ENCODE measurements at regions not wholly inside any gene's neighbourhood (a gene's known extent, or its start where the extent isn't known, plus 50 kb on each side); places are given as distances from the start of the nearest gene placed in this dataset.

DNA sequence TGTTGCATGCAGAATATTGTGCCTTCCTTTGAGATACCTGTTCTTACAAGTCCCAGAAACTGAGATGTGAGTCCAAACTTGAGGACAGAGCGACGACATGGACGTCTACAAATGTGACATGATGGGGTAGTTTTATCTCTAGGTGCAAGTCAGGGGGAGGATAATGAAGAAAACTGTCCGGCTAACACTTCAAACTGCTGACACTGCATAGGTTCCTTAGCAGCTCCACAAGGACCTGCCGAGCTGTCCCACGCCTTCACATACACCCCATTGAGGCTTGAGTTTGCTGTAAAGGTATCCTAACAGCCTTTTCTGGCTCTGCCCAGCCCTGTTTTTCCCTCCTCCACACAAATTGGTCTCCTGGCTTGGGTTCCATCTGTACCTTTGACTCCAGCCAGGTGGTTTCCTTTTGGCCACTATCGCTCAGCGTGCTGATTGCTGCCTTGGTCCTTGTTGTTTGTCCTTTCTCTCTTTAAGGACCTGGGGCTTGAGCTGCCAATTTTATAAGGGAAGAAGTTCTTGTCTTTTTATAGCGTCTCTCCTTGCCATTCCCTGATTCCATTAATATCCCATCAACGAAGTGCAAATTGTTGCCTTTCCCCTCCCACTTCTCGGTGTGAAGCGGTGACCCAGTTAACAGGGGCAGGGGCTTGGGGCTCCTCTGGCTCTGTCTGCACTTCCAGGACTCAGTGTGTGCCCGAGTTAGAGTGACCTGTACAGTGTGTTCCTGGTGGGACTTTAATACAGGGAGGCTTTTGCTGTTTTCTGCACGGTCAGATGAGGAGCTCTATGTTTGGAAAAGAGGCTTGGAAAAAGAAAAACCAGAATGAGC, 100.3 kb downstream of the PCSK1 start:
- TF ChIP-seq, protein P1, sequence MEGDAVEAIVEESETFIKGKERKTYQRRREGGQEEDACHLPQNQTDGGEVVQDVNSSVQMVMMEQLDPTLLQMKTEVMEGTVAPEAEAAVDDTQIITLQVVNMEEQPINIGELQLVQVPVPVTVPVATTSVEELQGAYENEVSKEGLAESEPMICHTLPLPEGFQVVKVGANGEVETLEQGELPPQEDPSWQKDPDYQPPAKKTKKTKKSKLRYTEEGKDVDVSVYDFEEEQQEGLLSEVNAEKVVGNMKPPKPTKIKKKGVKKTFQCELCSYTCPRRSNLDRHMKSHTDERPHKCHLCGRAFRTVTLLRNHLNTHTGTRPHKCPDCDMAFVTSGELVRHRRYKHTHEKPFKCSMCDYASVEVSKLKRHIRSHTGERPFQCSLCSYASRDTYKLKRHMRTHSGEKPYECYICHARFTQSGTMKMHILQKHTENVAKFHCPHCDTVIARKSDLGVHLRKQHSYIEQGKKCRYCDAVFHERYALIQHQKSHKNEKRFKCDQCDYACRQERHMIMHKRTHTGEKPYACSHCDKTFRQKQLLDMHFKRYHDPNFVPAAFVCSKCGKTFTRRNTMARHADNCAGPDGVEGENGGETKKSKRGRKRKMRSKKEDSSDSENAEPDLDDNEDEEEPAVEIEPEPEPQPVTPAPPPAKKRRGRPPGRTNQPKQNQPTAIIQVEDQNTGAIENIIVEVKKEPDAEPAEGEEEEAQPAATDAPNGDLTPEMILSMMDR (IDR thresholded peaks at IDR 0.05), result no peak
- Mint-ChIP-seq H3K9me3 (no peaks in the 10 kb centered on the region), H3K27ac (no peak overlapping the region), H3K4me1 (peaks cover 6% of the 10 kb centered on the region), H3K36me3 (ENCODE audit: low read depth) (no peaks in the 10 kb centered on the region), H3K27me3 (peaks cover 9% of the 10 kb centered on the region), H3K4me3 (no peak overlapping the region)
- POLR2A ChIA-PET, result no interaction called here
- CTCF ChIA-PET, result interaction anchor here (6.0 kb wide), 1 partner anchor 473 kb away, joined by 96 read pairs; no protein-coding TSS in a partner anchor
- intact Hi-C loops (cut with micrococcal nuclease), result loop anchor here (1.0 kb wide), 1 partner anchor 553 kb away; no protein-coding TSS in a partner anchor
- DNase-seq, result no peak
- ATAC-seq (ENCODE audit: low read depth), result no peak

DNA sequence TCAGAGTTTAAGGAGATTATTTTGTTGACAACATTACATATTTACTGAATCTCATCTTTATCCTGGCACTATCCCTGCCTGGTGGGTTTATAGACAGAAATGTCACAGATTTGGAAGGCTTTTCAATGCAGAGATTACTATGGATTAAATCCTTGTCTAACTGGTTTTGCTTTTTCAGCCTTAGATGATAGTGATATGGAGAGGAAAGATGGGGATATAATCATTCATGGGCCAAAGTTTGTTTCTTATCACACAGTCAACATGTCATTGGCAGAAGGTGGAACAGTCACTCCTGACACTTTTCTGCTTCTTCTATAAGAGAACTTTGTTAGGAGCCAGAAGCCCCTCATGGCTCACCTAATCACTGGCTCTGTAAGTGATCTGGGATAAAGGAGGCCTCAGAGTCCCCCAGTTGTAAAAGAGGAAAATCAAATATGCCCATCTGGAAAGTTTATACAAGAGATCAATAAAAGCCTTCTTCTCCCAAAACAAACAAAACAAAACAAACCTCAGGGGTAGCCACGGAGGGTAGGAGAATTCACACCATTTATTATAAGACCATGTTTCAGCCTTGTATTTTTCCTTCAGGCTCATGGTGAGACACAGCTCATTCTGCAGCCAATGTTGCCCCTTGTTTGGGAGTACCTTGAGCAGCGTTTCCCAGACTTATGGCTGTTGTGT, 101.2 kb downstream of the PCSK1 start:
- Mint-ChIP-seq H3K4me3 (no peak overlapping the region), H3K9me3 (no peaks in the 10 kb centered on the region), H3K27me3 (peaks cover 10% of the 10 kb centered on the region), H3K4me1 (peaks cover 6% of the 10 kb centered on the region), H3K27ac (no peak overlapping the region), H3K36me3 (ENCODE audit: low read depth) (no peaks in the 10 kb centered on the region)
- ChIA-PET POLR2A (no interaction called here), CTCF (no interaction called here)
- intact Hi-C loops (cut with micrococcal nuclease), result loop anchor here (1.0 kb wide), 1 partner anchor 553 kb away; no protein-coding TSS in a partner anchor
- TF ChIP-seq, protein P1 (IDR thresholded peaks at IDR 0.05), result no peak
- ATAC-seq (ENCODE audit: low read depth) (no peak), DNase-seq (no peak)

DNA sequence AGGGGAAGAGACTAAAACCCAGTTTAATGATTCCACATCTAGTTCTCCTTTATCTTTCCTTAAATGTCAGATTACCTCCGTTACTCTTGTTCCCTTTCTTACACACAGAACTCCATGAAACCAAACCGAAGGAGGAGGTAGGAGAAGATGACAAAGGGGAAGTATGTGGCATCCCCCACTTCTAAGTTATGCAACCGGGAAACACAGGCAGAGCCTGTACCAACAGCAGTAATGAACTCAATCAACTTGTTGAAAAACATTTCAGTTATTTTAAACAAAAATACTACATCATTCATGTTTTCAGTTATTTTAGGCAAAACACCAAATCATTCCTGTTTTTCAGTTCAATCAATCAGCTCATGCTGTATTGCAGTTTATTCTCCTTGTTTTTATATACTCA, 101.8 kb downstream of the PCSK1 start:
- CTCF ChIA-PET, result no interaction called here

DNA sequence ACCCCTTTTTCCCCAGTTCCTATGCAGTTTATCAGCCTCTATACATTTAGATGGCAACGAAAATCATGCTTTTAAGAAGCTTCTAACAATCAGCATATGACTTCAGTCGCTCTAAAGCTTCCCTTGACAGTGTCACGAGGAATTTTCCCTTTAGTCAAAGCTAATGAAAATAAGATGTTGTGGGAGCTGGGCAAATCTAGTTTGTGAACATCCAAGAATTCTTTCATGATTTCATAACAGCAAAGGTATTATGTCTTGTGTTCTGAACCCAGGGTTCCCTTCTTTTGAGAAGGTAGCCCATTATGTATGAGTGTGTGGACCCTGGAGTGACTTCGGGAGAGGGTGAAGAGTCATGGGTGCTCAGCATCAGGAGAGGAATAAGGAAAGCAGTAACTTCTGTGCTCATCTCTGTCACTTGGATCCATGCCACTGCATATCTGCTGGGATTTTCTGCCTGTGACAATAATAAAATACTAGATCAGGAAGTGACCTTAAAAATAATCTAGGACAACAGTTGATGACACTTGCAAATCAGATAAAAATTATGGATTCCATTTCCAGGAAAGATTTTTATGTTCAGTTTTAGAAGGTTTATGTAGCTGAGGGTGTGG, 102.4 kb downstream of the PCSK1 start:
- ChIA-PET CTCF (no interaction called here), POLR2A (no interaction called here)
- Mint-ChIP-seq H3K9me3 (no peaks in the 10 kb centered on the region), H3K4me3 (no peak overlapping the region), H3K27ac (no peak overlapping the region), H3K4me1 (peaks cover 6% of the 10 kb centered on the region), H3K36me3 (ENCODE audit: low read depth) (no peaks in the 10 kb centered on the region), H3K27me3 (peaks cover 18% of the 10 kb centered on the region)
- ATAC-seq (ENCODE audit: low read depth) (no peak), DNase-seq (no peak)
- TF ChIP-seq, protein P1 (IDR thresholded peaks at IDR 0.05), result no peak
- intact Hi-C loops (cut with micrococcal nuclease), result no loop called here

More for the DNA sequence above, 101.8 kb downstream of the PCSK1 start:
- H3K9me3 Mint-ChIP-seq, result no peaks in the 10 kb centered on the region
- intact Hi-C loops (cut with micrococcal nuclease), result no loop called here
- peaks cover 6% of the 10 kb centered on the region for H3K4me1 Mint-ChIP-seq
- H3K27ac Mint-ChIP-seq, result no peak overlapping the region
- peaks cover 14% of the 10 kb centered on the region for H3K27me3 Mint-ChIP-seq
- DNase-seq (no peak), ATAC-seq (ENCODE audit: low read depth) (no peak)
- POLR2A ChIA-PET, result no interaction called here
- TF ChIP-seq, protein P1 (IDR thresholded peaks at IDR 0.05), result no peak
- no peak overlapping the region for H3K4me3 Mint-ChIP-seq
- H3K36me3 Mint-ChIP-seq (ENCODE audit: low read depth), result no peaks in the 10 kb centered on the region
